ENCODE measurements at regions not wholly inside any gene's neighbourhood (a gene's known extent, or its start where the extent isn't known, plus 50 kb on each side); places are given as distances from the start of the nearest gene placed in this dataset.
"Not testable (repeated sequence)": the region's sequence is repeated elsewhere in the genome, so short reads cannot be mapped to it uniquely, and the experiment has no call there.

- no peak for DNase-seq (ENCODE audit: low read depth in 1 of 2, low spot score in 2 of 2)
- H3K36me3 ChIP-seq: no peaks in the 10 kb centered on the region
- H3K9me3 ChIP-seq (replicated peaks): no peaks in the 10 kb centered on the region
- H3K4me1 ChIP-seq (replicated peaks): no peaks in the 10 kb centered on the region
- H3K27me3 ChIP-seq (replicated peaks): no peaks in the 10 kb centered on the region
- H3K27ac ChIP-seq: no peak overlapping the region
- no peak overlapping the region for H3K4me3 ChIP-seq
Measured at GRCh38 chr14:85169381-85169780, 360.6 kb upstream of the FLRT2 start.

- H3K36me3 ChIP-seq: no peaks in the 10 kb centered on the region
- no peaks in the 10 kb centered on the region for H3K9me3 ChIP-seq (replicated peaks)
- no peaks in the 10 kb centered on the region for H3K27me3 ChIP-seq (replicated peaks)
- no peaks in the 10 kb centered on the region for H3K4me1 ChIP-seq (replicated peaks)
- DNase-seq (ENCODE audit: low read depth in 1 of 2, low spot score in 2 of 2): no peak
- H3K27ac ChIP-seq: no peak overlapping the region
- H3K4me3 ChIP-seq: no peak overlapping the region
Measured at GRCh38 chr14:85172290-85172689, 357.7 kb upstream of the FLRT2 start.

- Histone ChIP-seq H3K27me3 (replicated peaks) (no peaks in the 10 kb centered on the region), H3K4me1 (replicated peaks) (no peaks in the 10 kb centered on the region), H3K9me3 (replicated peaks) (no peaks in the 10 kb centered on the region), H3K27ac (no peak overlapping the region), H3K4me3 (no peak overlapping the region), H3K36me3 (no peaks in the 10 kb centered on the region)
- no peak for DNase-seq (ENCODE audit: low read depth in 1 of 2, low spot score in 2 of 2)
Measured at GRCh38 chr14:85172889-85173477, 357.0 kb upstream of the FLRT2 start.

GRCh38 chr14:85175556-85175955 is 354.4 kb upstream of the FLRT2 start:
- no peaks in the 10 kb centered on the region for H3K4me1 ChIP-seq (replicated peaks)
- H3K27ac ChIP-seq: no peak overlapping the region
- no peak for DNase-seq (ENCODE audit: low read depth in 1 of 2, low spot score in 2 of 2)
- H3K9me3 ChIP-seq (replicated peaks): no peaks in the 10 kb centered on the region
- H3K4me3 ChIP-seq: no peak overlapping the region
- H3K27me3 ChIP-seq (replicated peaks): no peaks in the 10 kb centered on the region
- no peaks in the 10 kb centered on the region for H3K36me3 ChIP-seq

- H3K36me3 ChIP-seq: no peaks in the 10 kb centered on the region
- no peak for DNase-seq (ENCODE audit: low read depth in 1 of 2, low spot score in 2 of 2)
- no peaks in the 10 kb centered on the region for H3K27me3 ChIP-seq (replicated peaks)
- no peaks in the 10 kb centered on the region for H3K4me1 ChIP-seq (replicated peaks)
- H3K9me3 ChIP-seq (replicated peaks): no peaks in the 10 kb centered on the region
- H3K27ac ChIP-seq: no peak overlapping the region
- H3K4me3 ChIP-seq: no peak overlapping the region
Measured at GRCh38 chr14:85178864-85179263, 351.1 kb upstream of the FLRT2 start.

GRCh38 chr14:85180876-85181275 is 349.1 kb upstream of the FLRT2 start:
- no peak for DNase-seq (ENCODE audit: low read depth in 1 of 2, low spot score in 2 of 2)
- no peaks in the 10 kb centered on the region for H3K27me3 ChIP-seq (replicated peaks)
- no peak overlapping the region for H3K27ac ChIP-seq
- no peak overlapping the region for H3K4me3 ChIP-seq
- no peaks in the 10 kb centered on the region for H3K36me3 ChIP-seq
- H3K9me3 ChIP-seq (replicated peaks): no peaks in the 10 kb centered on the region
- no peaks in the 10 kb centered on the region for H3K4me1 ChIP-seq (replicated peaks)

GRCh38 chr14:85182282-85182681 is 347.7 kb upstream of the FLRT2 start:
- no peaks in the 10 kb centered on the region for H3K36me3 ChIP-seq
- H3K4me3 ChIP-seq: no peak overlapping the region
- H3K9me3 ChIP-seq (replicated peaks): no peaks in the 10 kb centered on the region
- no peak overlapping the region for H3K27ac ChIP-seq
- no peaks in the 10 kb centered on the region for H3K27me3 ChIP-seq (replicated peaks)
- H3K4me1 ChIP-seq (replicated peaks): no peaks in the 10 kb centered on the region
- no peak for DNase-seq (ENCODE audit: low read depth in 1 of 2, low spot score in 2 of 2)

GRCh38 chr14:85186082-85186481 is 343.9 kb upstream of the FLRT2 start:
- no peaks in the 10 kb centered on the region for H3K36me3 ChIP-seq

GRCh38 chr14:85187521-85187920 is 342.4 kb upstream of the FLRT2 start:
- no peaks in the 10 kb centered on the region for H3K36me3 ChIP-seq
- no peaks in the 10 kb centered on the region for H3K4me1 ChIP-seq (replicated peaks)
- no peak overlapping the region for H3K4me3 ChIP-seq
- no peaks in the 10 kb centered on the region for H3K9me3 ChIP-seq (replicated peaks)
- H3K27ac ChIP-seq: no peak overlapping the region
- DNase-seq (ENCODE audit: low read depth in 1 of 2, low spot score in 2 of 2): no peak
- no peaks in the 10 kb centered on the region for H3K27me3 ChIP-seq (replicated peaks)

More at GRCh38 chr14:85186082-85186481, 343.9 kb upstream of the FLRT2 start:
- no peak overlapping the region for H3K27ac ChIP-seq
- no peak overlapping the region for H3K4me3 ChIP-seq
- H3K27me3 ChIP-seq (replicated peaks): no peaks in the 10 kb centered on the region
- no peak for DNase-seq (ENCODE audit: low read depth in 1 of 2, low spot score in 2 of 2)
- no peaks in the 10 kb centered on the region for H3K4me1 ChIP-seq (replicated peaks)
- H3K9me3 ChIP-seq (replicated peaks): no peaks in the 10 kb centered on the region

GRCh38 chr14:85188836-85189235 is 341.1 kb upstream of the FLRT2 start:
- Histone ChIP-seq H3K9me3 (replicated peaks) (no peaks in the 10 kb centered on the region), H3K4me1 (replicated peaks) (no peaks in the 10 kb centered on the region), H3K36me3 (no peaks in the 10 kb centered on the region), H3K27me3 (replicated peaks) (no peaks in the 10 kb centered on the region), H3K4me3 (no peak overlapping the region), H3K27ac (no peak overlapping the region)
- DNase-seq (ENCODE audit: low read depth in 1 of 2, low spot score in 2 of 2): no peak

- not testable (repeated sequence) for H3K4me1 ChIP-seq (replicated peaks); H3K27me3 ChIP-seq (replicated peaks); H3K36me3 ChIP-seq; H3K4me3 ChIP-seq; DNase-seq (ENCODE audit: low read depth in 1 of 2, low spot score in 2 of 2); H3K27ac ChIP-seq; H3K9me3 ChIP-seq (replicated peaks)
Measured at GRCh38 chr14:85189253-85189652, 340.7 kb upstream of the FLRT2 start.

GRCh38 chr14:85190251-85190650 is 339.7 kb upstream of the FLRT2 start:
- no peaks in the 10 kb centered on the region for H3K36me3 ChIP-seq
- no peaks in the 10 kb centered on the region for H3K9me3 ChIP-seq (replicated peaks)
- H3K4me3 ChIP-seq: no peak overlapping the region
- no peaks in the 10 kb centered on the region for H3K27me3 ChIP-seq (replicated peaks)
- DNase-seq (ENCODE audit: low read depth in 1 of 2, low spot score in 2 of 2): no peak
- no peak overlapping the region for H3K27ac ChIP-seq
- H3K4me1 ChIP-seq (replicated peaks): no peaks in the 10 kb centered on the region

- Histone ChIP-seq H3K4me3 (no peak overlapping the region), H3K27me3 (replicated peaks) (no peaks in the 10 kb centered on the region), H3K9me3 (replicated peaks) (no peaks in the 10 kb centered on the region), H3K36me3 (no peaks in the 10 kb centered on the region), H3K27ac (no peak overlapping the region), H3K4me1 (replicated peaks) (no peaks in the 10 kb centered on the region)
- DNase-seq (ENCODE audit: low read depth in 1 of 2, low spot score in 2 of 2): no peak
Measured at GRCh38 chr14:85191986-85192385, 338.0 kb upstream of the FLRT2 start.

GRCh38 chr14:85195872-85196477 is 334.0 kb upstream of the FLRT2 start:
- peak in 1 of 2 experiments; percentile 7 for DNase-seq (ENCODE audit: low read depth in 1 of 2, low spot score in 2 of 2)
- Histone ChIP-seq H3K27me3 (replicated peaks) (no peaks in the 10 kb centered on the region), H3K27ac (no peak overlapping the region), H3K4me1 (replicated peaks) (no peaks in the 10 kb centered on the region), H3K4me3 (no peak overlapping the region), H3K9me3 (replicated peaks) (no peaks in the 10 kb centered on the region), H3K36me3 (no peaks in the 10 kb centered on the region)

- no peaks in the 10 kb centered on the region for H3K4me1 ChIP-seq (replicated peaks)
- no peaks in the 10 kb centered on the region for H3K36me3 ChIP-seq
- H3K4me3 ChIP-seq: no peak overlapping the region
- H3K9me3 ChIP-seq (replicated peaks): no peaks in the 10 kb centered on the region
- no peak overlapping the region for H3K27ac ChIP-seq
- no peaks in the 10 kb centered on the region for H3K27me3 ChIP-seq (replicated peaks)
- DNase-seq (ENCODE audit: low read depth in 1 of 2, low spot score in 2 of 2): no peak
Measured at GRCh38 chr14:85198001-85198400, 331.9 kb upstream of the FLRT2 start.
